Keratinocyte (primary cell): ENCODE measurements at regions not wholly inside any gene's neighbourhood (a gene's known extent, or its start where the extent isn't known, plus 50 kb on each side); places are given as distances from the start of the nearest gene placed in this dataset.

ENCODE experiments used
- CTCF ChIP-seq, 3 experiments: IDR thresholded peaks in 1 of 3; conservative IDR thresholded peaks in 1 of 3; optimal IDR thresholded peaks in 1 of 3; 2 replicates in 2 of 3; 3 replicates in 1 of 3; pipeline versions ENCODE3 to v1.5.1; 2011; ENCODE audit warnings: low read length in 3 of 3, mild to moderate bottlenecking in 3 of 3, moderate library complexity in 2 of 3, control low read depth in 1 of 3, inconsistent platforms in 1 of 3; ENCODE audit not compliant: insufficient read depth in 2 of 3; ENCODE audit errors: extremely low read depth in 1 of 3
- EZH2 ChIP-seq: IDR thresholded peaks from one replicate; pipeline ENCODE4 v1.6.1; 2012; ENCODE audit warnings: inconsistent platforms, mild to moderate bottlenecking, low read length, moderate library complexity

- TF ChIP-seq CTCF (optimal IDR thresholded peaks at IDR 0.05 in 1 of 3, IDR thresholded peaks at IDR 0.05 in 1 of 3, conservative IDR thresholded peaks at IDR 0.05 in 1 of 3; ENCODE audit: extremely low read depth in 1 of 3, insufficient read depth in 2 of 3, low read length in 3 of 3), result no peak
- TF ChIP-seq EZH2, result no peak
Measured at GRCh38 chr2:191496838-191497237, 181.1 kb upstream of the NABP1 start.
